Activated naive CD8-positive, alpha-beta T cell treated with anti-CD3 and anti-CD28 coated beads, Interleukin-2, amount 10 ng/mL, durations not matched to agents 7 days and 5 days (primary cell): ENCODE measurements at regions not wholly inside any gene's neighbourhood (a gene's known extent, or its start where the extent isn't known, plus 50 kb on each side); places are given as distances from the start of the nearest gene placed in this dataset.

Experiments used
- ATAC-seq: fragments of 150-1000 bp; cut with Tn5 transposase; one replicate; pipeline ENCODE4 v1.10.0; 2021; ENCODE audit warnings: low read depth, moderate library complexity
- POLR2A ChIA-PET: fragments of 350-600 bp; sonication (Branson Sonifier 250); formaldehyde crosslinking; loops from one replicate; lab custom pipeline; 2021; ENCODE audit warnings: antibody characterized with exemption; lab: Charles Lee
- DNase-seq: peaks from one replicate; pipeline ENCODE4 v3.0.0; 2021
- H3K27ac Mint-ChIP-seq: one replicate; pipeline ENCODE4 v1.8.0; 2022; ENCODE audit warnings: mild to moderate bottlenecking, mixed read lengths
- H3K27me3 Mint-ChIP-seq: one replicate; pipeline ENCODE4 v1.8.0; 2022; ENCODE audit warnings: mild to moderate bottlenecking, moderate library complexity, mixed read lengths
- H3K36me3 Mint-ChIP-seq: one replicate; pipeline ENCODE4 v1.8.0; 2021; ENCODE audit warnings: mild to moderate bottlenecking, mixed read lengths
- H3K4me1 Mint-ChIP-seq: one replicate; pipeline ENCODE4 v1.8.0; 2021; ENCODE audit warnings: mixed read lengths
- H3K4me3 Mint-ChIP-seq: one replicate; pipeline ENCODE4 v1.8.0; 2022; ENCODE audit warnings: mild to moderate bottlenecking, moderate library complexity, mixed read lengths
- H3K9me3 Mint-ChIP-seq: one replicate; pipeline ENCODE4 v1.8.0; 2021; ENCODE audit warnings: mixed read lengths

DNA sequence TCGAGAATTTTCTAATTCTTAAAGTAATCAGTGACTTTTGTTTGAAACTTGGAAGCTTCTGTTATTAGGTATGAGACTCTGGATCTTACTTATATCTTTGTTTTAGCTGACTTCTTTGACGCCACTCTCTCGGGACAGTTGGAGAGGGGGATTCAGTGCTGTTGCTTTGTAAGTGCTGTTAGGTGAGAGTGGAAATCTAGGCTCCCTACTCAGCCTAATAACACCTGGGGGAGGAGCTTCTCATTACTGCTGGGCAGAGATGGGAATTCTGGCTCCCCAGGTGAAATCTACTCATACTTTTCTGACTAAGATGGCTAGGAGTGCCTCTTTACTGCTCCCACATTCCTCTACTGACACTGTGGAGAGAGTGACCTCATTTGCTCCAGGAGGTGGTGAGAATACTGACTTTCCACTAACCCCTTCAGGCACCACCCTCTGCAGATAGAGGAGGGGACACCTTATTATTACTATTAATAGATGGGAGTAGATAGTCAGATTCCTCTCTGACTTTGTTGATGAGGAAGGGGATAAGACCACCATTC, 324.9 kb upstream of the SPRY2 start:
- Mint-ChIP-seq H3K36me3 (no peaks in the 10 kb centered on the region), H3K27ac (no peak overlapping the region), H3K9me3 (peaks cover 3% of the 10 kb centered on the region), H3K4me3 (no peak overlapping the region), H3K27me3 (no peaks in the 10 kb centered on the region), H3K4me1 (no peaks in the 10 kb centered on the region)
- ATAC-seq: no peak
- no peak for DNase-seq
- POLR2A ChIA-PET: no interaction called here

DNA sequence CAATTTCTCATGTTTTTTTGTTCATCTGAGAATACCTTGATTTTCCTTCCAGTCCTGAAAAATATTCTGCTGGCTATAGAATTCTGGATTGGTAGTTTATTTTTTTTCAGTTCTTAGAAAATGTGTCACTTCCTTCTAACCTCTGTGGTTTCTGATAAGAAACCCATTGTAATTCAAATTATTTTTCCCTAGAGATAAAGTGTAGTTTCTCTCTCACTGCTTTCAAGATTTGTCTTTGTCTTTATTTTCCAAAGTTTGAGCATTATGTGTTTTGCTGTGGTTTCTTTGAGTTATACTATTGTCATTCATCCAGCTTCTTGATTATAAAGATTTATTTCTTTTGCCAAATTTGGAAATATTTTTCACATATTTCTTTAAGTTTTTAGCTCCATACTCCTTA, 324.0 kb upstream of the SPRY2 start:
- Mint-ChIP-seq H3K4me3 (no peak overlapping the region), H3K9me3 (peaks cover 3% of the 10 kb centered on the region), H3K27ac (no peak overlapping the region), H3K4me1 (no peaks in the 10 kb centered on the region), H3K36me3 (no peaks in the 10 kb centered on the region), H3K27me3 (no peaks in the 10 kb centered on the region)
- ATAC-seq (no peak), DNase-seq (no peak)
- POLR2A ChIA-PET: no interaction called here

DNA sequence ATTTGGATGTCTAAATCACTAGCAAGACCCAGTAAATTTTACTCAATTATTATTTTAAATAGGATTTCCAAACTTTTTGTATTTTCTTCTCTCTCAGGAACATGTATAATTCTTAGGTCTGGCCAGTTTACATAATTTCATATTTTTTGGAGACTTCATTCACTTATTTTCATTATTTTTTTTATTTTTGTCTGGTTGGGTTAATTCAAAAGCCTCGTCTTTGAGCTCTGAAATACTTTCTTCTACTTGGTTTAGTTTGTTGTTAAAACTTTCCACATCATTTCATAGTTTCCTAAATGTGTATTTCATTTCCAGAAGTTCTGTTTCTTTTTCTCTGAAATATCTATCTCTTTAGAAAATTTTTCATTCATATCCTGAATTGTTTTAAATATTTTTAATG, 322.9 kb upstream of the SPRY2 start:
- H3K27me3 Mint-ChIP-seq: no peaks in the 10 kb centered on the region
- H3K9me3 Mint-ChIP-seq: peaks cover 5% of the 10 kb centered on the region
- no peak for ATAC-seq
- no peak overlapping the region for H3K4me3 Mint-ChIP-seq
- H3K27ac Mint-ChIP-seq: no peak overlapping the region
- no peaks in the 10 kb centered on the region for H3K36me3 Mint-ChIP-seq
- POLR2A ChIA-PET: no interaction called here
- no peaks in the 10 kb centered on the region for H3K4me1 Mint-ChIP-seq
- no peak for DNase-seq

DNA sequence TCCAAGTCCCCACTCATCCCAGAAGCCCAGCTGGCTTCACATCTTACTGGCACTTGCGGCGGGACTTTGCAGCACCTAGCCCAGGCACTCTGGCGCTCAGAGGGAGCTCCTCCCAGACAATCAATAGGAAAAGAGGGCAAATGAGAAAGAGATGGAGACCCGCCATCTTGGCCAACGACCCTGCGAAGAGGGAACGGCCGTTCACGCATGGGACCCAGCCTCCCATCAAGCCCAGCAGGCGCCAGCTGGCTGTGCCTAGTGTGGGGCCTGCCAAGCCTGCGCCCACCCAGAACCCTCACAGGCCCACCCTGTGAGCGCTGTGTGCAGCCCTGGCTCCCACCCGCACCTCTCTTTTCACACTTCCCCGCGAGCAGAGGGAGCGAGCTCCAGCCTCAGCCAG, 317.8 kb upstream of the SPRY2 start:
- H3K9me3 Mint-ChIP-seq: peaks cover 20% of the 10 kb centered on the region
- H3K36me3 Mint-ChIP-seq: peaks cover 2% of the 10 kb centered on the region
- ATAC-seq (no peak), DNase-seq (no peak)
- H3K27ac Mint-ChIP-seq: no peak overlapping the region
- H3K27me3 Mint-ChIP-seq: peaks cover 2% of the 10 kb centered on the region
- H3K4me1 Mint-ChIP-seq: no peaks in the 10 kb centered on the region
- no peak overlapping the region for H3K4me3 Mint-ChIP-seq
- POLR2A ChIA-PET: no interaction called here

DNA sequence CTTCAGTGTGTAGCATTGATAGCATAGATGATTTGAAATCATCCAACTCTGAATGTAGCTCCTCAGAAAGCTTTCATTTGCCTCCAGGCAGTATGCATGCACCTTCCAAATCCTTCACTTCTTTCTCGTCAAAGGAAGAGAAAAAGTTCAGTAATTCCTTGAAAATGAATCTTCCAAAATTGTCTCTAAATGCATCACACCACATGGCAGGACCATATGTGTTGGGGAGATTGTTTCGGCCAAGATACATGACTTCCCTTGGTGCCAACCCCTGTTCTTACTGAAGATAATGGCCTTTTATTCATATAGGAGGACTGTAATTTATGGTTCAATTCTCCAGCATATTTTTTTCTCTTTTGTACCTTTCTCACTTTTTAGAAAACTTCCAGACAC, 315.6 kb upstream of the SPRY2 start:
- no peak overlapping the region for H3K27ac Mint-ChIP-seq
- H3K27me3 Mint-ChIP-seq: peaks cover 2% of the 10 kb centered on the region
- ATAC-seq (no peak), DNase-seq (no peak)
- peaks cover 2% of the 10 kb centered on the region for H3K36me3 Mint-ChIP-seq
- H3K4me1 Mint-ChIP-seq: no peaks in the 10 kb centered on the region
- POLR2A ChIA-PET: no interaction called here
- peaks cover 20% of the 10 kb centered on the region for H3K9me3 Mint-ChIP-seq
- H3K4me3 Mint-ChIP-seq: no peak overlapping the region

DNA sequence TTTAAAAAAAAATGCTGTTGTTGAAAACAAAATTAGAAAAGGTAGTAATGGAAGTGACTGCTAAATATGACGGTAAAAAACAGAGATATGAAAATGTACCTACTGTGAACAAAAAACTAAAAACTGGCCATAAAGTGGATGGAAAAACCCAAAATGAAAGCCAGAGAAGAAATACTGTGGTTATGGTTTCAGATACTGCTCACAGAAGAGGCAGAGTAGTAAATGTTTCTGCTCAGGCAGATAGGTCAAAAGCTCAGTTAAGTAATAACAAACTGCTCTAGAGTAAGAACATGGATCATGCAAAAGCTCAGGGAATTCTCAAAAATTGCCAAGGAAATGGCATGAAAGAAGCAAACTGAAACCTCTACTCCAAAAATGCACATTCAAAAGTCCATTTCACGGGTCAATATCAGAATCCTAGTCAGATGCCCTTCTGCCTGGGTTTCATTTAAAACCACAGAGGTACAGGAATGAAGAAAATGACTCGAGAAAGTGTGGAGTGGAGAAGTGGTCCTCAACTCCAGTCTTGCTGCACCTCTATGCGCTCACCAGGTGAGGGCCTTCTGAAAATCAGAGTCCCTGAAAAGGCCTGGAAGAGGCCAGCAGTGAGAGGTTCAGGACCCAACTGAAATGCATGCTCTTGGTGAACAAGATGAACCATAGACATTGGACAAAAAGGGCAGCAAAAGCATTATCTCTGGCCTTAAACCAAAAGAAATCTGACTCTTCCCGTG, 315.0 kb upstream of the SPRY2 start:
- Mint-ChIP-seq H3K4me1 (no peaks in the 10 kb centered on the region), H3K27me3 (peaks cover 2% of the 10 kb centered on the region), H3K9me3 (peaks cover 20% of the 10 kb centered on the region), H3K36me3 (peaks cover 2% of the 10 kb centered on the region), H3K27ac (no peak overlapping the region), H3K4me3 (no peak overlapping the region)
- DNase-seq (no peak), ATAC-seq (no peak)
- POLR2A ChIA-PET: no interaction called here

DNA sequence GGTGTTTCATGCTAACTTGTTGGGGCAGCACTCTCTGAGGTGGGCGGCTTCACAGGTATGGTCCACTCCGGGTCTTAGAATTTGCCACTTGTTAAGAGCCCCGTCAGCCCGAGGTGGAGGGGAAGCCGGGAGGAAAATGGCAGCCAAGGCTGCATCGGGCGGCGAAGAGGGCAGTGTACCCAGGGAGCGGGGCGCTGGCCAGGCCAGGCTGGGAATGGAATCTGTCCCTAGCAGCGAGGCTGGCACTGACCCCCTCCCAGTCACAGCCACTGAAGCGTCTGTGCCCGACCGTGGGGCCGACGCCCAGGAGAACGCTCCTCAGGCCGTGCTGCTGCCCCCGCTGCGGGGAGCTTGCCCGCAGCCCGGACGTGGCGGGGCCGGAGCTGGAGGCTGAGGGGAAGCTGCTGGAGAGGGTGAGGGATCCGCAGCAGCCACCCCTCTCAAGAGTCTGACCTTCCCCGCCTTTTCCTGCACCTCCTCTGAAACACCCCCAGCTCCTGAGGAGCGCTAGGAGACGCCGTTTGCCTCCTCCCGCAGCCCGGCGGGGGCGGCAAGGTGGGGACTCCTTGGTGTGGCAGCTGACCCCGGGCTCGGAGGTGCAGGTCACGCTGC, 313.8 kb upstream of the SPRY2 start:
- peaks cover 2% of the 10 kb centered on the region for H3K36me3 Mint-ChIP-seq
- H3K27me3 Mint-ChIP-seq: peaks cover 2% of the 10 kb centered on the region
- H3K4me3 Mint-ChIP-seq: no peak overlapping the region
- ATAC-seq (no peak), DNase-seq (no peak)
- H3K9me3 Mint-ChIP-seq: peaks cover 20% of the 10 kb centered on the region
- POLR2A ChIA-PET: no interaction called here
- no peak overlapping the region for H3K27ac Mint-ChIP-seq
- H3K4me1 Mint-ChIP-seq: no peaks in the 10 kb centered on the region

DNA sequence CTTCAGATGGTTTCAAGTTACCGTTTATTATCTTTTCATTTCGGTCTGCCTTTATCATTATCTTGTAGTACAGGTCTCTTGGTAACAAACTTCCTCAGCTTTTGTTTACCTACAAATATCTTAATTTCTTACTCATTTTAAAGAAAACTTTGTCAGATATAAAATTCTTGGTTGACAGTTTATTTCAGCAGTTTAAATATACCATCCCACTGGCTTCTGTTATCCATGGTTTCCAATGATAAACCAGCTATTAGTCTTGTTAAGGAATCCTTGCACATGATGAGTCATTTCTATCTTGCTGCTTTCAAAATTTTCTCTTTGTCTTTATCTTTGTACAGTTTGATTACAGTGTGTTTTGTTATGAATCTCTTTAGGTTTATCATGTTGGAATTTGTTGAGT, 308.3 kb upstream of the SPRY2 start:
- Mint-ChIP-seq H3K27me3 (peaks cover 2% of the 10 kb centered on the region), H3K36me3 (peaks cover 2% of the 10 kb centered on the region), H3K4me1 (no peaks in the 10 kb centered on the region), H3K27ac (no peak overlapping the region), H3K9me3 (peaks cover 4% of the 10 kb centered on the region), H3K4me3 (no peak overlapping the region)
- DNase-seq (no peak), ATAC-seq (no peak)
- POLR2A ChIA-PET: no interaction called here

DNA sequence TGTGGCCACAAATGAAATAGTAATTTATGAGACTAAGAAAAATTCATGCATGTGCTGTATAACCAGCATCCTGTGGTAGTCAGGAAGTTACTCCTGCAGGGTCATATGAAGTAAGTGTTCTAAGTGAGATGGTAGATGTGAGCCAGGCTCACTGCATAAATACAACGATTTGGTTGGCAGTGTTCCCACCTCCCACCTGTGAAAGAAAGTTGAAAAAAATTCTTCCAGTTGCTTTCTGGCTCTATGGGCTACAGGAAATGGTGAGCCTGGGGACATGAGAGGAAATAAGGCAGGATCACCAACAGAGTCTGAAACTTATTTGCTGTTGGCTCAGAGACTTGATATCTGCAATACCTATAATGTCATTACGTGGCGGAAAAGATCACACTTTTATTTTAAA, 301.7 kb upstream of the SPRY2 start:
- DNase-seq: no peak
- POLR2A ChIA-PET: no interaction called here
- H3K27ac Mint-ChIP-seq: no peak overlapping the region

DNA sequence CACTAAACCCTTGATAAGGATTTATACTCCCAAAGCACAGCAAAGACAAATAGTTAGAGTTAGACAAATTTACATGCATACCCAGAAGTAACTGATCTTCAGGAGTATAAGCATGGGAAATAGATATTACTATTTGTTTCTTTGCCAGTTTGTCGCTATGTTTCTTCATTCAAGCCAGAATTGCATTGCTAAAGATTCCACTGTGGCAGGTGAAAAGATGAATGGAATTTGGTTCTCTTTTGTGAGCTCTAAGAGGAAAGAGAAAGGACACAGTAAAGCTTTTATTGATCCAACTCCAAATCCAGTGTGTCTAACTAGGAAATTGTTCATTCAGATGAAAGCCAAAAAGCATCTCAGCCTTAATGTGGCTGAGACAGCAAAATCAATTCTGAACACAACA, 292.3 kb upstream of the SPRY2 start:
- DNase-seq (no peak), ATAC-seq (no peak)
- Mint-ChIP-seq H3K4me3 (no peak overlapping the region), H3K36me3 (no peaks in the 10 kb centered on the region), H3K27ac (no peak overlapping the region), H3K27me3 (no peaks in the 10 kb centered on the region), H3K9me3 (no peaks in the 10 kb centered on the region), H3K4me1 (no peaks in the 10 kb centered on the region)
- POLR2A ChIA-PET: no interaction called here

More for the DNA sequence above, 301.7 kb upstream of the SPRY2 start:
- no peak for ATAC-seq
- no peaks in the 10 kb centered on the region for H3K27me3 Mint-ChIP-seq
- no peaks in the 10 kb centered on the region for H3K4me1 Mint-ChIP-seq
- no peak overlapping the region for H3K4me3 Mint-ChIP-seq
- H3K36me3 Mint-ChIP-seq: no peaks in the 10 kb centered on the region
- peaks cover 1% of the 10 kb centered on the region for H3K9me3 Mint-ChIP-seq

DNA sequence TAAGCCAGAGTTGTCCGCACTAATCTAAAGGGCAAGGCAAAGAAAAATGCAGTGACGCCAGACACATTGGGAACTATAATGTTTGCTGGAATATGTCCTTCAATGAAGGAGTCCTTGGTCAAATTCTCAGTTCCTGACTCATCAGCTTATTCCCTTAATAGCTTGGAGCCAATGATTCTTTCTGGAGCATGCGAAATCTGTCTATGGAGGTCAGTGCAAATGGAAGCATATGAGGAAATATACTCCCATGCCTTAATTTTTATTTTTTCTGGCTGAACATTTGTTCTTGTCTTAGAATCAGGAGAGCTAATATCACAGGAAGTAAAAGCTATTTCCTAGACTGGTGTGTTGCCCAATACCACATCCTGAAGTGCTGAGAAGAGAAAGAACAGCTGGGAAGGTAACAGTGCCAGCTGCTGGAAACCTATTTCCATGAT, 289.8 kb upstream of the SPRY2 start:
- H3K4me1 Mint-ChIP-seq: no peaks in the 10 kb centered on the region
- H3K9me3 Mint-ChIP-seq: no peaks in the 10 kb centered on the region
- H3K27ac Mint-ChIP-seq: no peak overlapping the region
- H3K4me3 Mint-ChIP-seq: no peak overlapping the region
- DNase-seq (no peak), ATAC-seq (no peak)
- no peaks in the 10 kb centered on the region for H3K36me3 Mint-ChIP-seq
- no peaks in the 10 kb centered on the region for H3K27me3 Mint-ChIP-seq
- POLR2A ChIA-PET: no interaction called here

DNA sequence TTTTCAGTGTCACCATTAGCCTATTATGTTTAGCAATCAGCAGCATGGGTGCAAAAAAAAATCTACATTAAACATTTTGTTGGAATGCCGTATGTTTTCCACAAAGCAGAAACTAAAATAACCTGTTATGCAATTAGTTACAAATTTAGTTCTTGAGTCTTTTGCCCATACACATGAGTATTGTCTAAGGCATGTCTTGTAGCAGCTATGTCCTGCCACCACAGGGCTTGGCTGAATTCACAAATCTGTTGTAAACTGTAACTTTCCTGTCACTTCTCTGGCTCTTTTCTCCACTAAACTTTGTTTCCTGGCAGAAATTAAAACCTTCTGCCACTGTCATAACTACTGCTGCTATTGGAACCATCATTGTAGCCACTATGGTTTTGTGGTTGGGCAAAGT, 277.9 kb upstream of the SPRY2 start:
- ATAC-seq: no peak
- Mint-ChIP-seq H3K4me1 (no peaks in the 10 kb centered on the region), H3K9me3 (no peaks in the 10 kb centered on the region), H3K36me3 (no peaks in the 10 kb centered on the region), H3K27me3 (no peaks in the 10 kb centered on the region), H3K27ac (no peak overlapping the region), H3K4me3 (no peak overlapping the region)
- no peak for DNase-seq
- POLR2A ChIA-PET: no interaction called here

DNA sequence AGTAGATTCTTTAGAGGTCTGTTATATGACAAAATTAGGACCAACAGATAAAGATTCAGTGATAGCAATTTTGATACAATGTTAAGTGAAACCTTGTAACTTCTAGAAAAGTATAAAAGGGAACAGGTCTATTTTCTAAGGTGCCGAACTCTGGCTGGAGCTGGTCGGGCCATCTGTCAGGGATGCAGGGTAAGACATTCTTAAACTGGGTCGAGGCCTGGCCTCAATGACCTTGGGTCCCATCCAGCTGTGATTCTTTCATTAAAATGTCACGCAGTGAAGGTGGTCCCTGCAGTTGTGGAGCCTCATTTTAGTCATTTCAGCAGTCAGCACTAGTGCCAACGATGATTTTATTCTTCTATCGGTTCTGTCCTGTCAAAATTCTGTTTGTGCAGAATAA, 271.9 kb upstream of the SPRY2 start:
- no peak for ATAC-seq
- POLR2A ChIA-PET: no interaction called here
- Mint-ChIP-seq H3K9me3 (no peaks in the 10 kb centered on the region), H3K4me1 (no peaks in the 10 kb centered on the region), H3K36me3 (no peaks in the 10 kb centered on the region), H3K27ac (no peak overlapping the region), H3K4me3 (no peak overlapping the region), H3K27me3 (no peaks in the 10 kb centered on the region)
- no peak for DNase-seq

DNA sequence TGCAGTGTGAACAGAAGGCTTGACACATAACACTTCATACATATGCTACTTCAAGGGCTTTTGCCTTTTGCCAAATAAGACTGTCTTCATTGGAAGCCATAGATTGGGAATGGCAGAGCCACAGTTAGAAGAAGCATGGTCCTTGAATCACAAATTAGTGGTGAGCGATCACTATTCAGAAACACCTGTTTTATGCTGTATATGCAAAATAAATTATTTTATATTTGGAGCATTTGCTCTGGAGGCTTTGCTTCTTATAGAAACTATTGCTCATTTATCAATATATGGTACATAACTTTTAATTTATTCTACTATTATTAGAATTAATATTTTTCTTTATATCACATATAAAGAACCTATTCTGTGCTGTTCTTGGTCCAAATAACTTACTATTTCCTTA, 270.4 kb upstream of the SPRY2 start:
- no peak for ATAC-seq
- no peak for DNase-seq
- Mint-ChIP-seq H3K27ac (no peak overlapping the region), H3K36me3 (no peaks in the 10 kb centered on the region), H3K27me3 (no peaks in the 10 kb centered on the region), H3K4me1 (no peaks in the 10 kb centered on the region), H3K4me3 (no peak overlapping the region), H3K9me3 (no peaks in the 10 kb centered on the region)
- POLR2A ChIA-PET: no interaction called here
